ENCODE measurements at regions not wholly inside any gene's neighbourhood (a gene's known extent, or its start where the extent isn't known, plus 50 kb on each side); places are given as distances from the start of the nearest gene placed in this dataset.

DNA sequence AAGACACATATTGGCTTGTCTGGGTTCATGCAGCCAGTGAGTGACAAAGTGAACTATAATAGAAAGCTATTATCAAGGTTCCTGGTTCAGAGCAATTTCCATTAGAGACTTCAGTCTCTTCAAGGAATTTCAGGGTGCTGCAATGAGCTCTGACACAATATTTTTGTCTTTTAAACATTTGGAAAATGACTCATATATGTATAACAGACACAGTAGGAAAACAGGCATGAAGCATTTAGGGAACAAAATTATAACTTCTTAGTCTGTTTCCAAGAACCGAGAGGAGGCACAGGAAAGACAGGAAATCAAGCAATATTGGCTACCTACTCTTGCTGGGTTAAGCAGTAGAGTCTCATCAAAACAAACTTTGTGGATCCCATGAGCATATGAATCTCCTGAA lies 170.4 kb downstream of the PTPRC start:
- H3K36me3 ChIP-seq: no peaks in the 10 kb centered on the region
- no peak overlapping the region for H3K27ac ChIP-seq
- H3K27me3 ChIP-seq: no peaks in the 10 kb centered on the region
- intact Hi-C loops (cut with DNase I; ENCODE audit: low total_unique reads): no loop called here
- H3K4me1 ChIP-seq: no peaks in the 10 kb centered on the region
- H3K4me3 ChIP-seq: no peak overlapping the region
- TF ChIP-seq, protein P1, sequence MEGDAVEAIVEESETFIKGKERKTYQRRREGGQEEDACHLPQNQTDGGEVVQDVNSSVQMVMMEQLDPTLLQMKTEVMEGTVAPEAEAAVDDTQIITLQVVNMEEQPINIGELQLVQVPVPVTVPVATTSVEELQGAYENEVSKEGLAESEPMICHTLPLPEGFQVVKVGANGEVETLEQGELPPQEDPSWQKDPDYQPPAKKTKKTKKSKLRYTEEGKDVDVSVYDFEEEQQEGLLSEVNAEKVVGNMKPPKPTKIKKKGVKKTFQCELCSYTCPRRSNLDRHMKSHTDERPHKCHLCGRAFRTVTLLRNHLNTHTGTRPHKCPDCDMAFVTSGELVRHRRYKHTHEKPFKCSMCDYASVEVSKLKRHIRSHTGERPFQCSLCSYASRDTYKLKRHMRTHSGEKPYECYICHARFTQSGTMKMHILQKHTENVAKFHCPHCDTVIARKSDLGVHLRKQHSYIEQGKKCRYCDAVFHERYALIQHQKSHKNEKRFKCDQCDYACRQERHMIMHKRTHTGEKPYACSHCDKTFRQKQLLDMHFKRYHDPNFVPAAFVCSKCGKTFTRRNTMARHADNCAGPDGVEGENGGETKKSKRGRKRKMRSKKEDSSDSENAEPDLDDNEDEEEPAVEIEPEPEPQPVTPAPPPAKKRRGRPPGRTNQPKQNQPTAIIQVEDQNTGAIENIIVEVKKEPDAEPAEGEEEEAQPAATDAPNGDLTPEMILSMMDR (IDR thresholded peaks at IDR 0.05): no peak
- no peak for DNase-seq
- H3K9me3 ChIP-seq: peaks cover 0 to 13% (median 11%) of the 10 kb centered on the region in 3 donors

DNA sequence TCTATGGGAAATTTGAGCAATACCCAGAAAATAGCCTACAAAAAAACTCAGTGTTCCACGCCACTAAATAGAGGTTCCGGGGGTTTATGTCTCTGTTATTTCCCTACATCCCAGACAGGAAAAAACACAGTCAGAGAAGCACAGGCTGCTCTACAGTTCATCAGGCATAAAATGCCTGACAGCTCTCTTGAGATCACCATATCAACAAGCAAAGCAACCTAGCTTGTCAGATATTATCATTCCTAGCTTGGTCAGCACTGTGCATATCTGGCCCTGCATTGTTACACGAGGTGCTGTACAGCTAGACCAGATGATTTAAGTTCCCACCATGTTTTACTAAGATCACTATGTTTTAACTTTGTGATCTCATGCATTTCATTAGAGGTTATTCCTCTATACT lies 172.6 kb downstream of the PTPRC start:
- H3K36me3 ChIP-seq: peaks cover 0 to 4% (median 0%) of the 10 kb centered on the region in 3 donors
- intact Hi-C loops (cut with DNase I; ENCODE audit: low total_unique reads): no loop called here
- TF ChIP-seq, protein P1 (IDR thresholded peaks at IDR 0.05): no peak
- peaks cover 3 to 19% (median 13%) of the 10 kb centered on the region in 3 donors for H3K9me3 ChIP-seq
- DNase-seq: no peak
- no peak overlapping the region for H3K27ac ChIP-seq
- no peaks in the 10 kb centered on the region for H3K27me3 ChIP-seq
- no peaks in the 10 kb centered on the region for H3K4me1 ChIP-seq
- no peak overlapping the region for H3K4me3 ChIP-seq

DNA sequence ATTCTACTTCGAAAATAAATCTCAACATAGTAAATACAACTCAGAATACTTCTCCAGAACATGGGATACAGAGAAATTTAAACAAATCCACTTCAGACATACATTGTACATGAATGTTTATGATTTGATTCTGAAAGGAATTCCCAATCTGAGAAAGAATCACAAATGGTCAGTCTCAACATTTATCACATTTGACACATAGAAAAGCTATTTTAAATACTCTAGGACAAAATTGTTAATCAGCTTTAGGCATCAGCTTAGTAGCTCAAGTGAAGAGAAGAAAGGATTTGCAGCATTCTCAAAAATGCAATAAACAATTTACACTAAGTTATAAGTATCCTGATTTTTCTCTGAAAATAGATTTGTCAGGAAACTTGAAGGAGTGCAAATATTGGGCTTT lies 184.8 kb downstream of the PTPRC start:
- no peak overlapping the region for H3K27ac ChIP-seq
- TF ChIP-seq, protein P1 (IDR thresholded peaks at IDR 0.05): no peak
- H3K4me1 ChIP-seq: no peaks in the 10 kb centered on the region
- H3K27me3 ChIP-seq: no peaks in the 10 kb centered on the region
- no peaks in the 10 kb centered on the region for H3K36me3 ChIP-seq
- intact Hi-C loops (cut with DNase I; ENCODE audit: low total_unique reads): no loop called here
- no peak for DNase-seq
- H3K9me3 ChIP-seq: no peaks in the 10 kb centered on the region
- no peak overlapping the region for H3K4me3 ChIP-seq

DNA sequence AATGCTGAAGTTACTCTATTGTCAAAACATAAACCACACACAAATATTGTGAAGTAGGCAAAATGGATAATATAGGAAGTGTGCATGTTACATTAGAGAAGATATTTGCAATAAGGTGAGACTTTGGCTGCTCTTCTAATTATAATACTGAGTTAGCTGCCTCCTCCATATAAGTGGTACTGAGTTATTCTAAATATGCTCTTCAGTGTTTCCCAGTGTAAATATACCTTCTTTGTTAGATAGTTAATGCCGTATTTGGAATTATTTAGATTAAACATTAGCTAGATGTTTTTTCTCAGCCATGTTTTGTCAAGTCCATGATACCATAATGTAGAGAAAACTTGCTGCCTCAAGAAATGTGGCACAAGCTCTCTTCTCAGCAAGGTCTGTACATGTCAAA lies 186.4 kb downstream of the PTPRC start:
- no peaks in the 10 kb centered on the region for H3K4me1 ChIP-seq
- TF ChIP-seq, protein P1 (IDR thresholded peaks at IDR 0.05): no peak
- DNase-seq: no peak
- H3K27ac ChIP-seq: no peak overlapping the region
- no peak overlapping the region for H3K4me3 ChIP-seq
- intact Hi-C loops (cut with DNase I; ENCODE audit: low total_unique reads): no loop called here
- H3K9me3 ChIP-seq: no peaks in the 10 kb centered on the region
- no peaks in the 10 kb centered on the region for H3K36me3 ChIP-seq
- H3K27me3 ChIP-seq: no peaks in the 10 kb centered on the region

DNA sequence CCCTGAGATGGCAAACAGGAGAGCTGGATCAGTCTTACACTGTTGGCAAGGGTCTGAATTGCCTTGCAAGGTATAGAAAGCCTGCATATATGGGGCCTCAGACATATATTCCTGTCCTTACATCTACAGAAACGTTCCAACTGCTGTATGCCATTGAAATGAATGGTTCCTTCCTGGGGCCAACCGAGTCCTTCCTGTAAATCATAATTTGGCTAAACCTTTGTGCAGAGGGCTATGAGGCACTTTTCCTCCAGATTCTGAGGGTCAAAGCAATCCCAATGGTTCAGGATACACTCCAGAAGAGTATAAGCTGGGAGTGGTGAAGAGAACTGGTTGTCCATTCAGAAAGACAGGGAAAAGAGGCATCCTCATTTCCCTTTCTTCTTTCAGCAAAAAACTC lies 190.5 kb downstream of the PTPRC start:
- no peak overlapping the region for H3K4me3 ChIP-seq
- no peaks in the 10 kb centered on the region for H3K27me3 ChIP-seq
- H3K4me1 ChIP-seq: no peaks in the 10 kb centered on the region
- DNase-seq: no peak
- H3K27ac ChIP-seq: no peak overlapping the region
- H3K36me3 ChIP-seq: no peaks in the 10 kb centered on the region
- no peaks in the 10 kb centered on the region for H3K9me3 ChIP-seq
- intact Hi-C loops (cut with DNase I; ENCODE audit: low total_unique reads): no loop called here
- TF ChIP-seq, protein P1 (IDR thresholded peaks at IDR 0.05): no peak

DNA sequence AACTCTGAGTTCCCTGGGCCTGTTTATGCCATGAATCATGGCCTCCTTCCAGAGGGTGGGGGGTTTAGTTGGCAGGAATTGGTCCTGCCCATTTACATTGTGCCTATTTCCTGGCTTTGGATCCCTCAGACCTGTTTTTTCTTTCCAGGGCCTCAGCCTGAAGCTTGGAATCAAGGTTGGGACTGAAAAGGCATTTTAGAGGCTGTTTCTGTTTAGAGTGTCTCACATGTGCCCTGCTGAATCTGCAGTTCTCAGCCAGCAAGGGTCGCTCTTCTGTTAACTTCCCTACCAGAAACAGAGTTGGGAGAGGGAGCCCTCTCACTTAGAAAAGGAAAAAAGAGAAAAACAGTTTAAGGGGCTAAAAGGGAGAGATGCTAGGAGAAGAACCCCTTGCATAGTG lies 191.1 kb downstream of the PTPRC start:
- TF ChIP-seq, protein P1 (IDR thresholded peaks at IDR 0.05): no peak
- H3K4me1 ChIP-seq: no peaks in the 10 kb centered on the region
- no peak overlapping the region for H3K27ac ChIP-seq
- DNase-seq: no peak
- no peak overlapping the region for H3K4me3 ChIP-seq
- H3K9me3 ChIP-seq: no peaks in the 10 kb centered on the region
- intact Hi-C loops (cut with DNase I; ENCODE audit: low total_unique reads): no loop called here
- H3K36me3 ChIP-seq: no peaks in the 10 kb centered on the region
- H3K27me3 ChIP-seq: no peaks in the 10 kb centered on the region

All from tibial artery (tissue), 4 donors.